WI38 (cell line): ENCODE measurements at regions not wholly inside any gene's neighbourhood (a gene's known extent, or its start where the extent isn't known, plus 50 kb on each side); places are given as distances from the start of the nearest gene placed in this dataset.

Source experiments
- H3K4me3 ChIP-seq: 2 replicates; pipeline ENCODE4 v1.5.1; 2011; ENCODE audit warnings: low read depth, mild to moderate bottlenecking, control low read depth, low read length
- CTCF ChIP-seq: IDR thresholded peaks from 2 replicates; pipeline ENCODE4 v1.5.1; 2012; ENCODE audit warnings: low read depth, mild to moderate bottlenecking, control low read depth, low read length

- H3K4me3 ChIP-seq = no peak overlapping the region
- TF ChIP-seq CTCF = no peak
Measured at GRCh38 chr5:5040712-5041111, 99.4 kb upstream of the ADAMTS16 start.

GRCh38 chr5:5042806-5043205 is 97.3 kb upstream of the ADAMTS16 start:
- TF ChIP-seq CTCF = no peak

GRCh38 chr5:5043346-5043745 is 96.8 kb upstream of the ADAMTS16 start:
- TF ChIP-seq CTCF = no peak
- no peak overlapping the region for H3K4me3 ChIP-seq

More at GRCh38 chr5:5042806-5043205, 97.3 kb upstream of the ADAMTS16 start:
- H3K4me3 ChIP-seq = no peak overlapping the region

- no peak for TF ChIP-seq CTCF
Measured at GRCh38 chr5:5044247-5044840, 95.8 kb upstream of the ADAMTS16 start.

GRCh38 chr5:5046680-5047502 is 93.2 kb upstream of the ADAMTS16 start:
- no peak for TF ChIP-seq CTCF
- no peak overlapping the region for H3K4me3 ChIP-seq

More at GRCh38 chr5:5044247-5044840, 95.8 kb upstream of the ADAMTS16 start:
- no peak overlapping the region for H3K4me3 ChIP-seq

GRCh38 chr5:5050801-5051200 is 89.3 kb upstream of the ADAMTS16 start:
- TF ChIP-seq CTCF = no peak
- no peak overlapping the region for H3K4me3 ChIP-seq

GRCh38 chr5:5055712-5056111 is 84.4 kb upstream of the ADAMTS16 start:
- no peak overlapping the region for H3K4me3 ChIP-seq
- TF ChIP-seq CTCF = no peak
